ENCODE measurements at regions not wholly inside any gene's neighbourhood (a gene's known extent, or its start where the extent isn't known, plus 50 kb on each side); places are given as distances from the start of the nearest gene placed in this dataset.

- TF ChIP-seq CTCF (IDR thresholded peaks at IDR 0.05; ENCODE audit: low read depth, low read length) (no peak), EZH2phosphoT487 (IDR thresholded peaks at IDR 0.05; ENCODE audit: low read depth) (no peak)
Measured at GRCh38 chr6:47404435-47404834, 73.2 kb upstream of the CD2AP start.
